Gastroesophageal sphincter (tissue), 3 donors: ENCODE measurements at regions not wholly inside any gene's neighbourhood (a gene's known extent, or its start where the extent isn't known, plus 50 kb on each side); places are given as distances from the start of the nearest gene placed in this dataset.

Experiments
- EP300 ChIP-seq: sonication (generic); formaldehyde crosslinking; IDR thresholded peaks from one replicate; pipeline ENCODE4 v1.6.1; 2017; ENCODE audit warnings: antibody characterized with exemption, mild to moderate bottlenecking
- POLR2A ChIP-seq, 2 donors: fragments of 450-650 bp; IDR thresholded peaks; one replicate each; pipeline ENCODE4 v1.6.1; 2017; ENCODE audit warnings: antibody characterized with exemption in 2 of 2, mild to moderate bottlenecking in 2 of 2, moderate library complexity in 1 of 2
- TF ChIP-seq, protein P1 (sequence below), 4 experiments: fragments of 200-600 bp in 2 of 4; fragments of 450-650 bp in 2 of 4; sonication (generic) in 1 of 4; IDR thresholded peaks; one replicate each; pipeline ENCODE4 v1.5.1; 2017 to 2019; ENCODE audit warnings: antibody characterized with exemption in 4 of 4, mild to moderate bottlenecking in 2 of 4, moderate library complexity in 2 of 4

DNA sequence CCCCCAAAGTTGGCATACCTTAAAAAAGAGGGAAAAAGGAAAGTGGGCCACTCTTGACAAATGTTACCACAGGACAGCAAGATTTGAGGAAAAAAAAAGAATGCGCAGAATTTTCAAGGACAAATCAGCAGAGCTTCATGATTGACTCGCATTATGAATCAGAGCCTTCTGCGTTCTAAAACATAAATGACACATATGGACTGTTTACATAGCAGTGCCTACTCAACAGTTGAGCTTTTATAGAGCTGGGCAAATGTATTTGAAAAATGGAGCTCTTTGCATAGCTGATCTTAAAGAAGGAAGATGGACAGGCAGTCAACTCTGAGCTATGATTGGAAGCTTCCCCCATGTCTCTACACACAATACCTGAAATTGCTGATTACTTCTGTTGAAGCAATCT, 213.2 kb upstream of the NT5E start:
- TF ChIP-seq, protein P1, sequence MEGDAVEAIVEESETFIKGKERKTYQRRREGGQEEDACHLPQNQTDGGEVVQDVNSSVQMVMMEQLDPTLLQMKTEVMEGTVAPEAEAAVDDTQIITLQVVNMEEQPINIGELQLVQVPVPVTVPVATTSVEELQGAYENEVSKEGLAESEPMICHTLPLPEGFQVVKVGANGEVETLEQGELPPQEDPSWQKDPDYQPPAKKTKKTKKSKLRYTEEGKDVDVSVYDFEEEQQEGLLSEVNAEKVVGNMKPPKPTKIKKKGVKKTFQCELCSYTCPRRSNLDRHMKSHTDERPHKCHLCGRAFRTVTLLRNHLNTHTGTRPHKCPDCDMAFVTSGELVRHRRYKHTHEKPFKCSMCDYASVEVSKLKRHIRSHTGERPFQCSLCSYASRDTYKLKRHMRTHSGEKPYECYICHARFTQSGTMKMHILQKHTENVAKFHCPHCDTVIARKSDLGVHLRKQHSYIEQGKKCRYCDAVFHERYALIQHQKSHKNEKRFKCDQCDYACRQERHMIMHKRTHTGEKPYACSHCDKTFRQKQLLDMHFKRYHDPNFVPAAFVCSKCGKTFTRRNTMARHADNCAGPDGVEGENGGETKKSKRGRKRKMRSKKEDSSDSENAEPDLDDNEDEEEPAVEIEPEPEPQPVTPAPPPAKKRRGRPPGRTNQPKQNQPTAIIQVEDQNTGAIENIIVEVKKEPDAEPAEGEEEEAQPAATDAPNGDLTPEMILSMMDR (IDR thresholded peaks at IDR 0.05) = no peak
- TF ChIP-seq POLR2A (IDR thresholded peaks at IDR 0.05) (no peak), EP300 (no peak)
